Type B pancreatic cell (in vitro differentiated cells): ENCODE measurements at regions not wholly inside any gene's neighbourhood (a gene's known extent, or its start where the extent isn't known, plus 50 kb on each side); places are given as distances from the start of the nearest gene placed in this dataset.

ENCODE experiments used
- DNase-seq: peaks from one replicate; pipeline ENCODE4 v3.0.0; 2021; ENCODE audit warnings: mixed read lengths; ENCODE audit not compliant: unreplicated experiment; ENCODE audit errors: extremely low spot score
- H3K27ac Mint-ChIP-seq: 2 replicates; pipeline ENCODE4 v1.8.0; 2021; ENCODE audit warnings: mild to moderate bottlenecking, mixed read lengths
- H3K27me3 Mint-ChIP-seq: 2 replicates; pipeline ENCODE4 v1.8.0; 2021; ENCODE audit warnings: mixed read lengths
- H3K36me3 Mint-ChIP-seq: 2 replicates; pipeline ENCODE4 v1.8.0; 2021; ENCODE audit warnings: mixed read lengths
- H3K4me1 Mint-ChIP-seq: one replicate; pipeline ENCODE4 v1.8.0; 2021; ENCODE audit warnings: mixed read lengths; ENCODE audit not compliant: unreplicated experiment
- H3K4me3 Mint-ChIP-seq: 2 replicates; pipeline ENCODE4 v1.8.0; 2021; ENCODE audit warnings: mild to moderate bottlenecking, mixed read lengths
- H3K9me3 Mint-ChIP-seq: 2 replicates; pipeline ENCODE4 v1.8.0; 2021; ENCODE audit warnings: mixed read lengths
- TF ChIP-seq, protein P1 (sequence below): fragments of 200-600 bp; sonication (generic); conservative IDR thresholded peaks from 2 replicates; pipeline ENCODE4 v1.5.0; 2021; ENCODE audit warnings: antibody characterized with exemption, mild to moderate bottlenecking

DNA sequence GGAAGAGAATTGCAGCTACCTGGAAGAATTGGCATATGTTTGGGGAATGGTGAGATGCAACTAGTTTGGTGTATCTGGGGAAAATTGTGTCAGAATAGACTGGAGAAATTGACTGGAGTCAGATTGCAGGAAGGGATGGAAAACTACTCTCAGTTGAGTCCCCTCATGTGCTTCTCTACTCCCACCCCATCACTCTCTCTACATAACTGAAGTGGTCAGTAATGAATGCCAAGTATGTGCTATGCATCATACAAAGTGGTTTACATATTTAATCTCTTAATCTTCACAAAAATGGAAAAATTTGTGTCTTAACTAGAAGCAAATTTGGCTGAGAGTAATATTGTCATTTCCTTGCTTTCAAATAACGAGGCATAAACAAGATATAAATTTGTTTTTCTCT lies 146.4 kb upstream of the TNC start:
- no peak for DNase-seq
- Mint-ChIP-seq H3K27me3 (no peaks in the 10 kb centered on the region), H3K4me3 (no peak overlapping the region), H3K27ac (no peak overlapping the region), H3K9me3 (no peaks in the 10 kb centered on the region), H3K36me3 (no peaks in the 10 kb centered on the region), H3K4me1 (no peaks in the 10 kb centered on the region)
- TF ChIP-seq, protein P1, sequence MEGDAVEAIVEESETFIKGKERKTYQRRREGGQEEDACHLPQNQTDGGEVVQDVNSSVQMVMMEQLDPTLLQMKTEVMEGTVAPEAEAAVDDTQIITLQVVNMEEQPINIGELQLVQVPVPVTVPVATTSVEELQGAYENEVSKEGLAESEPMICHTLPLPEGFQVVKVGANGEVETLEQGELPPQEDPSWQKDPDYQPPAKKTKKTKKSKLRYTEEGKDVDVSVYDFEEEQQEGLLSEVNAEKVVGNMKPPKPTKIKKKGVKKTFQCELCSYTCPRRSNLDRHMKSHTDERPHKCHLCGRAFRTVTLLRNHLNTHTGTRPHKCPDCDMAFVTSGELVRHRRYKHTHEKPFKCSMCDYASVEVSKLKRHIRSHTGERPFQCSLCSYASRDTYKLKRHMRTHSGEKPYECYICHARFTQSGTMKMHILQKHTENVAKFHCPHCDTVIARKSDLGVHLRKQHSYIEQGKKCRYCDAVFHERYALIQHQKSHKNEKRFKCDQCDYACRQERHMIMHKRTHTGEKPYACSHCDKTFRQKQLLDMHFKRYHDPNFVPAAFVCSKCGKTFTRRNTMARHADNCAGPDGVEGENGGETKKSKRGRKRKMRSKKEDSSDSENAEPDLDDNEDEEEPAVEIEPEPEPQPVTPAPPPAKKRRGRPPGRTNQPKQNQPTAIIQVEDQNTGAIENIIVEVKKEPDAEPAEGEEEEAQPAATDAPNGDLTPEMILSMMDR = no peak

DNA sequence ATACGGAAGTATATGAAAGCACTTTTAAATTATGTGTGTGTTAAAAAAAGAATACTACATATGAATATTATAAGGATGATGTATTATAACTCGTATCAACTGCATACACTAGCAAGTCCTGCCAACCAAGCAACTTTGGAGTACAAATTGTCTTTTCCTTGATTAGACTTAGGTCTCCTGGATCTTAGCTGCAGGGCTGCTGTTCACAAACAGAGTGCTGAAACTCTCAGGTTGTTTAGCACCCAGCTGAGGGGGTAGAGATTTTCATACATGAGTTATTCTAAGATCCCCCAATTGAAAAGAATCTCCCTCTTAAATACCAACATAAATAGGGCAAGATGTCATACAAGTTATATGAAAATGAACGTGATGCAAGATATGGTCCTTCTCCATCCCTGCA lies 149.8 kb upstream of the TNC start:
- Mint-ChIP-seq H3K4me1 (no peaks in the 10 kb centered on the region), H3K4me3 (no peak overlapping the region), H3K9me3 (no peaks in the 10 kb centered on the region), H3K27me3 (no peaks in the 10 kb centered on the region), H3K27ac (no peak overlapping the region), H3K36me3 (no peaks in the 10 kb centered on the region)
- no peak for DNase-seq
- TF ChIP-seq, protein P1 = no peak

DNA sequence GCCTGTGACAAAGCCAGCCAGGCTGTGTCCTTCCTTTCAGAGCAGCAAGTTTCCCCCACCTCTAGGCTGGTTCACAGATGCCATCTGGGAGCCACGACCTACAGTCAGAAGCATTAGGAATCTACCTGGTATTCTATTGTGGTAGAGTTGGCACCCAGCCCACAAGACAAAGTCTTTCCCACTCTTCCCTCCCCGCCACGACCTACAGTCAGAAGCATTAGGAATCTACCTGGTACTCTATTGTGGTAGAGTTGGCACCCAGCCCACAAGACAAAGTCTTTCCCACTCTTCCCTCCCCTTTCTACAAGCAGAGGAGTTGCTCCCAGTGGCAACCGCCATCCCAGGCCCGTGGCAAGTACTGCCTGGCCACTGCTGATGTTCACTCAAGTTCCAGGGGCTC lies 157.8 kb upstream of the TNC start:
- peaks cover 4% of the 10 kb centered on the region for H3K27me3 Mint-ChIP-seq
- no peaks in the 10 kb centered on the region for H3K36me3 Mint-ChIP-seq
- no peaks in the 10 kb centered on the region for H3K4me1 Mint-ChIP-seq
- TF ChIP-seq, protein P1 = no peak
- no peak overlapping the region for H3K27ac Mint-ChIP-seq
- H3K9me3 Mint-ChIP-seq = no peaks in the 10 kb centered on the region
- H3K4me3 Mint-ChIP-seq = no peak overlapping the region
- no peak for DNase-seq

DNA sequence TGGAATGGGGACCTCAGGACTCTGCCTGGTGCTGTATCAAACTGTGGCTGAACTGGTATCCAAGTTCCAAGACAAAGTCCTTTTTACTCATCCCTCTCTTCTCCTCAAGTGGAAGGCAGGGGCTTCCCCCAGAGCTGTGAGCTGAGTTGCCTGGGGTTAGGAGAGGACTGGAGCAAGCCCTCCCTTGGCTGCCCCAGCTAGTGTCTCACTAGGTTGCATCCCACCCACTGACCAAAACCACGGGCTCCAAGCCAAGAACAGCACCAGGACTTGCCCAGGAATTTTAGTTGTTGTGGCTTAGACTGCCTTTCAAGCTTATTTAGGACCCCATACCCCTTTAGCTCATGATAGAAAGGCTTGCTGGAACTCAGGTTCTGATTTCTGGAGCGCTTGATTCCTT lies 158.7 kb upstream of the TNC start:
- no peaks in the 10 kb centered on the region for H3K9me3 Mint-ChIP-seq
- no peak for DNase-seq
- H3K27ac Mint-ChIP-seq = no peak overlapping the region
- TF ChIP-seq, protein P1 = no peak
- no peak overlapping the region for H3K4me3 Mint-ChIP-seq
- H3K27me3 Mint-ChIP-seq = peaks cover 4% of the 10 kb centered on the region
- H3K4me1 Mint-ChIP-seq = no peaks in the 10 kb centered on the region
- no peaks in the 10 kb centered on the region for H3K36me3 Mint-ChIP-seq

DNA sequence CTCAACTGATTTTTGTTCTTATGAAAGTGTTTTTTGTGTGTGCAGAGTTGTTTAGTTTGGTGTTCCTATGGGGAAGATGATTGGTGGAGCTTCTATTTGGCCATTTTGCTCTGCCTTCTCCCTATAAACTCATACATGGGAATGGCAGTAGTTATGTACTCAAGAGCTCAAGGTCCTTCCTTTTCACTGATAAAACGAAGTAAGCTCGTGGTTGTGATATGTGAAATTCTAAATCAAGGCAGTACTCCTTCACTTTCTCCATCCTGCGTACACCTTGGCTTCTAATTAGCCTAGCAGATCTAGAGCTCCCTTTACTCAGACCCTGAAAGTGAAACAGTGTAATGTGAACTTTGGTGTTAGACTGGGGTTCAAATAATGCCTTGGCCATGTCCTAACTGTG lies 159.3 kb upstream of the TNC start:
- peaks cover 4% of the 10 kb centered on the region for H3K27me3 Mint-ChIP-seq
- TF ChIP-seq, protein P1 = no peak
- no peaks in the 10 kb centered on the region for H3K36me3 Mint-ChIP-seq
- no peak overlapping the region for H3K27ac Mint-ChIP-seq
- no peak overlapping the region for H3K4me3 Mint-ChIP-seq
- H3K9me3 Mint-ChIP-seq = no peaks in the 10 kb centered on the region
- no peak for DNase-seq
- H3K4me1 Mint-ChIP-seq = no peaks in the 10 kb centered on the region
